ENCODE measurements at regions not wholly inside any gene's neighbourhood (a gene's known extent, or its start where the extent isn't known, plus 50 kb on each side); places are given as distances from the start of the nearest gene placed in this dataset.

DNA sequence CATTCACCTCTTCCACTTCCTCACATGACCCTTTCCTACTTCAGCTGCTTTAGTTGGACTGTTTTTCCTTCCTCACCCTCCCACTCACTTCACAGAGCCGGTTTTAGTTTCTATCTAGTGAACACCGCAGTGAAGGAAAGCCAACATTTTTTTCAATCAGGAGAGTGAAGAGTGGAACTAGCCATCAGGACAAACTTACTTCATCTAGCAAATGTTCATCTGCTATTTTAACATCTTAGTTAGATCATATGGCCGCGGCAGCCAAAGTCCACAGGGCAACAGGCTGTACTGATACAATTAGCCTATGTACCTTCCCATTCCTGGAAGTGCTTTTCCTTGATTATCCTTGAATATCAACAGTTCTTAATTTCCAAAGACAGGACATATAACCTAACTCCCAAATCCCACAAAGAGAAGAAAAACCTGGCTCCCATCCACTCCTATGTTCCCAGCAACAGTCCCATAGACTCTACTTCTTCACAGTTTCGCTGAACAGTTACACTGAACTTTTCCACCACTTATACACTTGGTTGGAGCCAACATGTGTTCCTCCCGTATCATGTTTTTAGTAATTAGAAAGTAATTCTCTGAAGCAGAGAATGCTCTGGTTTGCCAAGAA is 456.2 kb upstream of the THBS1 start:
- no peaks in the 10 kb centered on the region for H3K36me3 ChIP-seq (ENCODE audit: insufficient read depth, low read length)
- no peaks in the 10 kb centered on the region for H3K9me3 ChIP-seq (ENCODE audit: low read length)
- no peaks in the 10 kb centered on the region for H3K4me1 ChIP-seq (ENCODE audit: insufficient read depth, low read length)
- POLR2A ChIA-PET, result no interaction called here
- no peaks in the 10 kb centered on the region for H3K27me3 ChIP-seq (ENCODE audit: insufficient read depth, low read length, poor library complexity, severe bottlenecking)
- Mint-ChIP-seq H3K27ac (no peak overlapping the region), H3K27me3 (peaks cover 6 to 8% of the 10 kb centered on the region in 2 donors), H3K36me3 (no peaks in the 10 kb centered on the region), H3K9me3 (no peaks in the 10 kb centered on the region), H3K4me1 (no peaks in the 10 kb centered on the region), H3K4me3 (no peak overlapping the region)
- H3K4me3 ChIP-seq (ENCODE audit: low read length), result no peak overlapping the region
- CTCF ChIA-PET, result interaction anchor here (1.0 to 2.4 kb wide), 2 partner anchors 455 to 632 kb away, joined by 4 to 12 read pairs; partner anchors contain the start of gene THBS1
- no peak overlapping the region for H3K27ac ChIP-seq (ENCODE audit: low read depth, low read length)
- DNase-seq, result no peak

DNA sequence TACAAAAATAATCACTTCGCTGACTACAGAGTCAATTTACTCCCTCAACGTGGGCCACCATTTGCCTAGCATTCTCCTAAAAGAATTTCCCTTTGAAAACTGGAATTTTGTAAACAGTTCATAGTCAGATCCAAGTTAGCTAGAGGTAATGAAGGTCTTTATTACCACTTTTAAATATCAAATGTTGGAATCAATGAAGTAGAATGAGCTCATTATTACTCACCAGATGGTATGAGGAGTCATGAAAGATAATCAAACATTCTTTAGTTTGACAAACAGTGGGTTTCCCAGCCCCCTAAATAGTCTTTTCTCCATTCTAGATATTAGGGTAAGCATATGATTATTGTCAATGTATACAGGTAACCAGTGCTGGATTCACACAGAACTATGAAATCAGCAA is 455.7 kb upstream of the THBS1 start:
- Histone ChIP-seq H3K4me3 (ENCODE audit: low read length) (no peak overlapping the region), H3K36me3 (ENCODE audit: insufficient read depth, low read length) (no peaks in the 10 kb centered on the region), H3K27ac (ENCODE audit: low read depth, low read length) (no peak overlapping the region), H3K4me1 (ENCODE audit: insufficient read depth, low read length) (no peaks in the 10 kb centered on the region), H3K27me3 (ENCODE audit: insufficient read depth, low read length, poor library complexity, severe bottlenecking) (no peaks in the 10 kb centered on the region), H3K9me3 (ENCODE audit: low read length) (no peaks in the 10 kb centered on the region)
- Mint-ChIP-seq H3K27me3 (peaks cover 6 to 8% of the 10 kb centered on the region in 2 donors), H3K4me1 (no peaks in the 10 kb centered on the region), H3K9me3 (no peaks in the 10 kb centered on the region), H3K36me3 (no peaks in the 10 kb centered on the region), H3K27ac (no peak overlapping the region), H3K4me3 (no peak overlapping the region)
- CTCF ChIA-PET, result interaction anchor here (1.0 to 2.4 kb wide), 2 partner anchors 455 to 632 kb away, joined by 4 to 12 read pairs; partner anchors contain the start of gene THBS1
- no peak for DNase-seq
- POLR2A ChIA-PET, result no interaction called here

DNA sequence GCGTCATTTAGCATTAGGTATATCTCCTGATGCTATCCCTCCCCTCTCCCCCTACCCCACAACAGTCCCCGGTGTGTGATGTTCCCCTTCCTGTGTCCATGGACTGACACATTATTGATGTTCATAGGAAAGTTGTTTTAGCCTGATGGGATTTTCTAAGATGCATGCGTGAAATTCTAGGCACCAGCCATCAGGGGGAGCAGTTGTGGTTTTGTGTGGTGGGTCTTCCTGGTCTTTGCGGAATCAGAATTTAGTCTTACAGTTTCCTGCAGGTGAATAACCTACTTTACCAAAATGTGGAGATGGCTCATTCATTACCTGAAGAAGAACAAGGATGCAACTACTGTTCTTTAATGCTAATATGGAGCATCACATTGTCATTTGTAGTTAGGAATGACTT is 455.0 kb upstream of the THBS1 start:
- CTCF ChIA-PET, result interaction anchor here (1.0 kb wide), 1 partner anchor 631 kb away, joined by 4 read pairs; no protein-coding TSS in a partner anchor
- POLR2A ChIA-PET, result no interaction called here

DNA sequence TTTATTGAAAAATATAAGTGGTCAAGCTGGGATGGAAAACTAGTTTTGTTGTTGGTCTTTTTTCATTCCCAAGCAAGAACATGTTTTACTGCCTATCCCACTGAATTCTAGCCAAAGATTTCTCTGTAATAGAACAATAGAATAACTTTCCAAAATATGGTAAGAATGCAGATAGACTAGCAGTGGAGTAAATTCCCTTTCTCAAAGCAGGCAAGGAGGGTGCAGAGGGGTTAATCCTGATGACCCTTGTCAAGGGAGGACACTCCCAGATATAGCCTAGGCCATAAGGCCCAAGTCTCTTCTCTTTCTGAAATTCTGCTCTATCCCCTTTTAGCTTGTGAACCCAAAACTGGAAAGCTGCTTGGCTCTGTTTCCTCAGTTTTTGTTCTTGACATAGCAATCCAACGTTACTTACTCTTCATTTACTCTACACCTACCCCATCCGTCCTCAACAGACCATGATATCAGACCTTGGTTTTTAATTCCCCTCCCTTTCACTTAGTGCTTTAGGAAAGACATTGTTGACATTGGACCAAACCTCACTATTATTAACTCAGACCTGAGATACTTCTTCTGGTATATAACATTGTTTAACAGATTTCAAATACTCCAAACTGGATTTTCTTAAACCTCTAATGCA is 453.6 kb upstream of the THBS1 start:
- Histone ChIP-seq H3K36me3 (ENCODE audit: insufficient read depth, low read length) (no peaks in the 10 kb centered on the region), H3K4me1 (ENCODE audit: insufficient read depth, low read length) (no peaks in the 10 kb centered on the region), H3K27ac (ENCODE audit: low read depth, low read length) (no peak overlapping the region), H3K27me3 (ENCODE audit: insufficient read depth, low read length, poor library complexity, severe bottlenecking) (no peaks in the 10 kb centered on the region), H3K4me3 (ENCODE audit: low read length) (no peak overlapping the region), H3K9me3 (ENCODE audit: low read length) (no peaks in the 10 kb centered on the region)
- Mint-ChIP-seq H3K27ac (no peak overlapping the region), H3K4me3 (no peak overlapping the region), H3K27me3 (peaks cover 4 to 6% of the 10 kb centered on the region in 2 donors), H3K9me3 (no peaks in the 10 kb centered on the region), H3K36me3 (no peaks in the 10 kb centered on the region), H3K4me1 (no peaks in the 10 kb centered on the region)
- DNase-seq, result no peak
- ChIA-PET POLR2A (interaction anchor here (0.5 kb wide), 1 partner anchor 818 kb away, joined by 4 read pairs; no protein-coding TSS in a partner anchor), CTCF (interaction anchor here (1.4 kb wide), 1 partner anchor 453 kb away, joined by 3 read pairs; no protein-coding TSS in a partner anchor)

More for the DNA sequence above, 455.0 kb upstream of the THBS1 start:
- Histone ChIP-seq H3K4me3 (ENCODE audit: low read length) (no peak overlapping the region), H3K9me3 (ENCODE audit: low read length) (no peaks in the 10 kb centered on the region), H3K27ac (ENCODE audit: low read depth, low read length) (no peak overlapping the region), H3K36me3 (ENCODE audit: insufficient read depth, low read length) (no peaks in the 10 kb centered on the region), H3K4me1 (ENCODE audit: insufficient read depth, low read length) (no peaks in the 10 kb centered on the region), H3K27me3 (ENCODE audit: insufficient read depth, low read length, poor library complexity, severe bottlenecking) (no peaks in the 10 kb centered on the region)
- Mint-ChIP-seq H3K36me3 (no peaks in the 10 kb centered on the region), H3K4me1 (no peaks in the 10 kb centered on the region), H3K27me3 (peaks cover 6 to 8% of the 10 kb centered on the region in 2 donors), H3K27ac (no peak overlapping the region), H3K9me3 (no peaks in the 10 kb centered on the region), H3K4me3 (no peak overlapping the region)
- peak in 3 of 5 donors; percentile 4 to 20 (median 17) for DNase-seq

DNA sequence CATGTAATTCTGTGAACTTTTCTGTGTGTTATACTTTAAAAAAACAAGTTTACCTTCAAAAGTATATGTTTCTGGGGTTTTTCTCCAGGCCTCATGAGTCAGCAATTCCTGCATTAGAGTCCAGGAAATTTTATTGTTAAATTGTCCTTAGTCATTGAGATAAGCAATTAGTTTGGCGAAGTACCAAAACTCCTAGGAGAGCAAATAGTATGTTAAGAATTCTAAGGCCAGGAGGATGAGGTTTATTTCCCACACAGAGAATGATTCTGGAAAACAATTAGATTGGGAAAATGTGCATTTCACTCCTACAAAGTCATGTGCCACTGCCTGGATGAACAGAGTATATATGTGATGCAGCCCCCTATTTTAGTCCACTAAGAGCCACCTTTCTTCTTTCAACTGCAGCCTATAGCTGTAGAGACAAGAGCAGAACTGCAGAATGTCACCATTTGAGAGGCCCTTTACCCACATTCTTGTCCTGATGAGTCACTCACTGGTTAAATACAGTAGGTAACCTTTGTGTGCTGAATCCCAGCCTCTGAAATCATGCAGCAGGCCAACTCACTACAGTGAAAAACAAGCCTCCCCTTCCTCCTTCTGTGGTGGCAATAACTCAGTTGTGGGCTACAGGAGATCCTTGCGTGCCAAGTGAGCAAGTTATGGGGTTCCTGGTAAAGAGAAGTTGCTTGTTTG is 452.8 kb upstream of the THBS1 start:
- POLR2A ChIA-PET, result interaction anchor here (0.5 kb wide), 1 partner anchor 818 kb away, joined by 4 read pairs; no protein-coding TSS in a partner anchor
- Histone ChIP-seq H3K4me3 (ENCODE audit: low read length) (no peak overlapping the region), H3K27me3 (ENCODE audit: insufficient read depth, low read length, poor library complexity, severe bottlenecking) (no peaks in the 10 kb centered on the region), H3K36me3 (ENCODE audit: insufficient read depth, low read length) (no peaks in the 10 kb centered on the region), H3K9me3 (ENCODE audit: low read length) (no peaks in the 10 kb centered on the region), H3K27ac (ENCODE audit: low read depth, low read length) (no peak overlapping the region), H3K4me1 (ENCODE audit: insufficient read depth, low read length) (no peaks in the 10 kb centered on the region)
- H3K4me3 Mint-ChIP-seq, result no peak overlapping the region
- CTCF ChIA-PET, result interaction anchor here (1.4 kb wide), 1 partner anchor 452 kb away, joined by 3 read pairs; no protein-coding TSS in a partner anchor
- H3K4me1 Mint-ChIP-seq, result no peaks in the 10 kb centered on the region
- peaks cover 4 to 6% of the 10 kb centered on the region in 2 donors for H3K27me3 Mint-ChIP-seq
- no peak for DNase-seq
- no peak overlapping the region for H3K27ac Mint-ChIP-seq
- H3K36me3 Mint-ChIP-seq, result no peaks in the 10 kb centered on the region
- H3K9me3 Mint-ChIP-seq, result no peaks in the 10 kb centered on the region

DNA sequence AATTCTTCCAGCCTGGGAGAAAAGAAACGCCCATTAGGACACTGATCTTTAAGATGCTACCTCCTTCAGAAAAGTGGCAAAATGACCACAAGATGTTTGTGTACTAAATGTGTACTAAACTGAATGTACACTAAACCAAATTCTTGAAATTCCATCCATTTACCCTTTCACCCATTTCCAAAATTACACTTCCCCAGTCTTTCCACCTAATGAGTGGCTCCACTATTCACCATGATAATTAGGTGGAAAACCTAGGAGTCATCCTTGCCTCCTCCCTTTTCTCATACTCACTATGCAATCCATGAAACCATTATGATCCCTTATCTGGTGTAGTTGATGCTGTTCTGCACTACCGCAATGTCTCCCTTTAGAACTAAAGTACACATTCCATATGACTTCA is 452.1 kb upstream of the THBS1 start:
- no peak overlapping the region for H3K4me3 ChIP-seq (ENCODE audit: low read length)
- no peaks in the 10 kb centered on the region for H3K36me3 Mint-ChIP-seq
- no peak for DNase-seq
- H3K9me3 ChIP-seq (ENCODE audit: low read length), result no peaks in the 10 kb centered on the region
- H3K27me3 Mint-ChIP-seq, result peaks cover 2 to 4% of the 10 kb centered on the region in 2 donors
- H3K27ac ChIP-seq (ENCODE audit: low read depth, low read length), result no peak overlapping the region
- no peaks in the 10 kb centered on the region for H3K36me3 ChIP-seq (ENCODE audit: insufficient read depth, low read length)
- H3K4me1 ChIP-seq (ENCODE audit: insufficient read depth, low read length), result no peaks in the 10 kb centered on the region
- H3K27me3 ChIP-seq (ENCODE audit: insufficient read depth, low read length, poor library complexity, severe bottlenecking), result no peaks in the 10 kb centered on the region
- H3K4me3 Mint-ChIP-seq, result no peak overlapping the region
- ChIA-PET CTCF (no interaction called here), POLR2A (no interaction called here)
- H3K4me1 Mint-ChIP-seq, result no peaks in the 10 kb centered on the region
- H3K9me3 Mint-ChIP-seq, result no peaks in the 10 kb centered on the region
- H3K27ac Mint-ChIP-seq, result no peak overlapping the region

DNA sequence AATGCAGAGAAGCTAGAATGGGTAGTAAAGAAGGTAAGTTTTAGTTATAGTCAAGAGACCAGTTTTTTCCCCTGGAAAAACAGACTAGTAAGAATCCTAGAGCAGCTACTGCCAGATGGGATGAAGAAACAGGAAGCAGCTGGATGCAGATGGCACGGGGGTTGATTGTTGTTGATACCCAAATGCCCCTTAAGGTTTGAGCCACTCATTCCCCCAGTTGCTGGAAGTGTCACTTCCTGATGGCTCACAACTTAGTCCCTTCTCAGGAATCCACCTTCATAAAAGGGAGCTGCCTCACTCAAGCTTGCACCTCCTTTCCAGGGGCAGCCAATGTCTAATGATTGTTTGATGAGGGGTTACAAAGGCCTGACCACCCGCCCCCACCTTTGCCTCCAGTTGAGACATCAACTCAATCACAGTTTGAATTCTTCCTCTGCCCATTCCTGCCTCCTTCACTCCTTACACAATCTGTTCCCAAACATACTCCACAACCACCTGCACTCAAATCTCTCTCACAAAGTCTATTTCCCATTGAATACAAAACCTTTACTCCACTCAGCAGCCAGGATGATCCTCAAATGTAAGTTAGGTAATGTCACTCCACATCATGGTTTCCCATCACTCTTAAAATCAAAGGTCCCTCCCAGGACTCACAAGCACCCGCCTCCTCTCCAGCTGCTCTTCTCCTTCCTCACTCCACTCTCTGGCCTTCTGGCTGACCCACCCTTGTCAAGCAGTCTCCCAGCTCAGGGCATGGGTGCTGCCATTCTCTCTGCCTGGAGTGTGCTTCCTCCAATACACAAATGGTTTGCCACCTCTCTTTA is 450.1 kb upstream of the THBS1 start:
- POLR2A ChIA-PET, result no interaction called here
- Mint-ChIP-seq H3K4me3 (no peak overlapping the region), H3K4me1 (no peaks in the 10 kb centered on the region), H3K9me3 (no peaks in the 10 kb centered on the region), H3K27ac (no peak overlapping the region), H3K27me3 (peaks cover 0 to 3% of the 10 kb centered on the region in 2 donors), H3K36me3 (no peaks in the 10 kb centered on the region)
- no peak overlapping the region for H3K27ac ChIP-seq (ENCODE audit: low read depth, low read length)
- H3K9me3 ChIP-seq (ENCODE audit: low read length), result no peaks in the 10 kb centered on the region
- no peak for DNase-seq
- no peaks in the 10 kb centered on the region for H3K36me3 ChIP-seq (ENCODE audit: insufficient read depth, low read length)
- CTCF ChIA-PET, result no interaction called here
- H3K4me1 ChIP-seq (ENCODE audit: insufficient read depth, low read length), result no peaks in the 10 kb centered on the region
- no peaks in the 10 kb centered on the region for H3K27me3 ChIP-seq (ENCODE audit: insufficient read depth, low read length, poor library complexity, severe bottlenecking)
- H3K4me3 ChIP-seq (ENCODE audit: low read length), result no peak overlapping the region
